ENCODE measurements at regions not wholly inside any gene's neighbourhood (a gene's known extent, or its start where the extent isn't known, plus 50 kb on each side); places are given as distances from the start of the nearest gene placed in this dataset.

DNA sequence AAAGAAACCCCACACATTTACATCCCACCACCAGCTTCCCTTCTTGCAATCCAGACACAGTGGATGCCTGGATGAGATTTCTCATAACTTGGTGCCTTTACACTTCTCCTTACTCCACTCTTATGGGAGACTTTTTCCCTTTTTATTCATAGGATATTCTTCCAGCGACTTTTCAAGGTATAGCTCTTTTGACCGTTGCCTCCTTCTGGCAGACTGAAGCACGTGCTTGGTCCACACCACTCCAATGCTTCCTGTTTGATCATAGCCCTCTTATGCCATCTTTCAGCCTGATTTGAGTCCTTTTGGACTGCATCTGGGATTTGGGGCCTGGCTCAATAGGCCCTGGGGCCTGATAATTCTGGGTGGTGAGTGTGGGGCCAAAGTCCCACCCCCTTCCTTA lies 87.7 kb downstream of the ERCC5 start:
- DNase-seq = no peak

GRCh38 chr13:102933122-102933521 lies 87.3 kb downstream of the ERCC5 start:
- no peak for DNase-seq

GRCh38 chr13:102932331-102932730 lies 86.5 kb downstream of the ERCC5 start:
- no peak for DNase-seq

GRCh38 chr13:102930566-102930965 lies 84.7 kb downstream of the ERCC5 start:
- DNase-seq = no peak

DNA sequence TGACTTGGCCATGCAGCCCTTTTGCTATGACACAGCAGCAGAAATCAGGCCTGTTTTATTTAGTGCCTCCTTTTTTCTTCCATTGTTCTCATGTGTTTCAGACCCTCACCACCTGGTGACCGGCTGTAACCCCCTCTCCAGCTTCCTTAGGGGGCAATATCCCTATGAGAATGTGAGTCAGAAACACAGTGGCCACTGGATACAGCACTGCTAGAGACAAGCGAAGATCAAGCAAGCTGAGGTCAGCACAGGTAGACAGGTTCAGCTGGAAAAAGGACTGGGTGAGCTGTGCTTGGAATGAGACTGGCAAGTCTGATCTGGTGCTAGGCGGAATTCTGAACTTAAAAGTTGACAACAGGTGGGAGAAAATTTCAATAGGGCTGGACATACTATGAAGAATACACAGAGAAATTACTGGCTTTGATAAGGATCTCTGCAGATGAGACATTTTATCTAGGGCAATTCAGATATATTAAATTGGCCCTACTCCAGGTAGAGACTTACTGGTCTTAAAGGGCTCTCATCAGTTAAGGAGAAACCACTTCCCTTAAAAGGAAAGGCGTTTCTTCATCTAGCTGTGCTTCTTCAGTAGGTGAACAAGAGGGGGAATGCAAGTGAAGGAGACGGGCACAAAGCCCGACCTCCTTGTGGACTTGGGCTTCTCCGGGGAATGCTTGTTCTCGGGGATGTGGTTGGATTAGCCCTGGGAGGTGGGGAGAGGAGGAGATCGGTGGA lies 83.3 kb downstream of the ERCC5 start:
- DNase-seq = no peak

All from Kasumi-1 (cell line).